DMS79 treated with DMSO at 0.1 percent for 48 hours (cell line): ENCODE measurements at regions not wholly inside any gene's neighbourhood (a gene's known extent, or its start where the extent isn't known, plus 50 kb on each side); places are given as distances from the start of the nearest gene placed in this dataset.

Experiments used
- DNase-seq: peaks from one replicate; lab custom pipeline; 2025; lab: John Stamatoyannopoulos, UW

- DNase-seq: no peak
These were observed 502.8 kb upstream of the LRRTM4 start for GRCh38 chr2:78024996-78025395.

GRCh38 chr2:78029392-78029995, 507.3 kb upstream of the LRRTM4 start:
- DNase-seq: no peak

GRCh38 chr2:78034706-78035105, 512.5 kb upstream of the LRRTM4 start:
- DNase-seq: no peak

GRCh38 chr2:78035804-78036203, 513.6 kb upstream of the LRRTM4 start:
- no peak for DNase-seq

- no peak for DNase-seq
These were observed 529.3 kb upstream of the LRRTM4 start for GRCh38 chr2:78051480-78051879.

- no peak for DNase-seq
These were observed 534.8 kb upstream of the LRRTM4 start for GRCh38 chr2:78056976-78057375.

- no peak for DNase-seq
These were observed 539.1 kb upstream of the LRRTM4 start for GRCh38 chr2:78061301-78061700.

GRCh38 chr2:78061732-78062131, 539.6 kb upstream of the LRRTM4 start:
- no peak for DNase-seq

GRCh38 chr2:78063246-78064020, 541.3 kb upstream of the LRRTM4 start:
- no peak for DNase-seq

GRCh38 chr2:78065366-78065765, 543.2 kb upstream of the LRRTM4 start:
- no peak for DNase-seq

GRCh38 chr2:78068808-78069207, 546.6 kb upstream of the LRRTM4 start:
- DNase-seq: peak; percentile 95

- DNase-seq: peak; percentile 74
These were observed 548.5 kb upstream of the LRRTM4 start for GRCh38 chr2:78070693-78071092.

GRCh38 chr2:78077633-78078032, 555.5 kb upstream of the LRRTM4 start:
- no peak for DNase-seq

GRCh38 chr2:78082555-78082954, 560.4 kb upstream of the LRRTM4 start:
- DNase-seq: no peak

- no peak for DNase-seq
These were observed 571.3 kb upstream of the LRRTM4 start for GRCh38 chr2:78093436-78093835.

- DNase-seq: no peak
These were observed 587.1 kb upstream of the LRRTM4 start for GRCh38 chr2:78109272-78109671.

GRCh38 chr2:78115291-78115690, 593.1 kb upstream of the LRRTM4 start:
- DNase-seq: no peak

- DNase-seq: no peak
These were observed 595.9 kb upstream of the LRRTM4 start for GRCh38 chr2:78118037-78118436.

GRCh38 chr2:78120275-78120674, 598.1 kb upstream of the LRRTM4 start:
- DNase-seq: no peak

GRCh38 chr2:78125042-78125441, 602.9 kb upstream of the LRRTM4 start:
- no peak for DNase-seq

GRCh38 chr2:78127424-78127823, 605.2 kb upstream of the LRRTM4 start:
- DNase-seq: no peak

GRCh38 chr2:78132391-78133370, 610.5 kb upstream of the LRRTM4 start:
- DNase-seq: no peak
